ENCODE measurements at regions not wholly inside any gene's neighbourhood (a gene's known extent, or its start where the extent isn't known, plus 50 kb on each side); places are given as distances from the start of the nearest gene placed in this dataset.

- no peak for DNase-seq (ENCODE audit: low spot score)
Measured at GRCh38 chr9:108676355-108676754, 179.4 kb downstream of the ACTL7B start.

GRCh38 chr9:108675708-108676107 lies 180.1 kb downstream of the ACTL7B start:
- DNase-seq (ENCODE audit: low spot score), result no peak

DNA sequence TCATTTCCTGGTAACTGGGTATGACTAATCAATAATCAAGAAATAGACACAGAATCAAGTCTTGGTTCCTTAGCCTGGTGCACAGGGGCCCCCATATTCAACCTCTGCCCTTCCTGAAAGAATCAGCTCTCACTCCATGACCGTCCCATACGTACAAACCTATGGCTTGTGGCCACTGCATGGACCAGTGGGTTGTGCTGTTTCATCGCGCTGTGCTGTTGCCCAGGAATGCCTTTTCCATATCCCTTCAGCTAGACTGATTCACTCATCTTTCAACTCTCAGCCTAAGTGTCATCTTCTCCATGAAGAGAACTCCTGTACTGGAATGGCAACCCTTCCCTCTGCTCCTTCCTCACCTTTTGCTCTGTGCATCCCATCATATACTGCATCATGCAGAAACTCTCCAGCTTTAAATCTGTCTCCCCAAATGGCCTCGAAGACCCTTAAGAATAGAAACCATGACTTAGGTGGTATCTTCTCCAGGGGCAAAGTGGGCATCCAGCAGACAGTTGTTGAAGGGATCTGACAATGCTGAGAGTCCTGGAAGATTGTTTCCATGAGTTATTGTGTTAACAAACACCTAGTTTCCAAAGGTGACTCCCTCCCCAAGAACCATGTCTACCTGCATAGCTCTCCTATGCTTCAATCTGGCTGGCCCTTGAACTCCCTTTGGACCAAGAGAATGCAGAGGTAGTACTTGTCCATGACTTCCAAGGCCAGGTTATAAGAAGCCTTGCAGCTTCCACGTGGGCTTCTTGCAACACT lies 180.8 kb downstream of the ACTL7B start:
- DNase-seq (ENCODE audit: low spot score), result no peak

- DNase-seq (ENCODE audit: low spot score), result no peak
Measured at GRCh38 chr9:108673386-108673785, 182.4 kb downstream of the ACTL7B start.

- no peak for DNase-seq (ENCODE audit: low spot score)
Measured at GRCh38 chr9:108672475-108673190, 183.2 kb downstream of the ACTL7B start.

- no peak for DNase-seq (ENCODE audit: low spot score)
Measured at GRCh38 chr9:108671794-108672193, 184.0 kb downstream of the ACTL7B start.

DNA sequence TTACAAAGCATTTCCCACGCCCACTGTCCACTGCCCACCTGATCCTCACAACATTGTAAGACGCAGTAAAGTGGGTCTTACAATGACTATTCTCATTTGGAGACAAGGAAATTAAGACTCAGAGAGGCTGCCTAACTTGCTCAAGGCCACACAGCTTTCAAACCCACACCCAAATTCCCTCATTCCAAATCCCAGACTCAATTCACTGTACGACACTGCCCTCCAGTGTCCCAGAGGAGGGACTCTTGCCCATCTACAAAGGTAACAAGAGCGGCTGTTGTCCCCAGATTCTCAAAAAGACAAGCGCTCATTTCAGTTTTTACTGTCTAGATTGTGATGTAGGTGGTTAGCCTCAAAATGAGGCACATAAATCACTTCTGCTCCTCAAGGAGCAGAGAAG lies 184.6 kb downstream of the ACTL7B start:
- DNase-seq (ENCODE audit: low spot score), result no peak

DNA sequence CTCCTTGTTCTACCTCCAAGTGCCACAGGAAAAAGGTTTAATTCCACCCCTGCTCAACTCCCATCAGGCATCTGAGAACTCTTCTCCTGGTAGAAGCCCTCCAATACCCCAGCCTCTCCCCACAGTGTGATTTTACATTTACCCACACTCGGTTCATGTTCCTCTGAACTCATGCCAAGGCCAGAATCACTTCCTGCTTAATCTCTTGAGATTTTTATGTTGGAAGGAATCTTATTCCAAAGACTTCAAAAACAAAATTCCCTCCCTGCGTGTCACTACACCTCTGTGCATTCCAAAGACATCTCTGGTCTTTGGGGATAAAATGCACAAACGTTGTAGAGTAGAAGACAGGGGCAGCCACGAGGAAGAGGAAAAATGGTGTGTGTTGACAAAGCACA lies 186.8 kb downstream of the ACTL7B start:
- DNase-seq (ENCODE audit: low spot score), result no peak

GRCh38 chr9:108668191-108668937 lies 187.4 kb downstream of the ACTL7B start:
- no peak for DNase-seq (ENCODE audit: low spot score)

- no peak for DNase-seq (ENCODE audit: low spot score)
Measured at GRCh38 chr9:108666240-108666784, 189.5 kb downstream of the ACTL7B start.

- DNase-seq (ENCODE audit: low spot score), result no peak
Measured at GRCh38 chr9:108665521-108666239, 190.1 kb downstream of the ACTL7B start.

- DNase-seq (ENCODE audit: low spot score), result no peak
Measured at GRCh38 chr9:108664309-108665255, 191.2 kb downstream of the ACTL7B start.

GRCh38 chr9:108663422-108663821 lies 192.4 kb downstream of the ACTL7B start:
- DNase-seq (ENCODE audit: low spot score), result no peak

DNA sequence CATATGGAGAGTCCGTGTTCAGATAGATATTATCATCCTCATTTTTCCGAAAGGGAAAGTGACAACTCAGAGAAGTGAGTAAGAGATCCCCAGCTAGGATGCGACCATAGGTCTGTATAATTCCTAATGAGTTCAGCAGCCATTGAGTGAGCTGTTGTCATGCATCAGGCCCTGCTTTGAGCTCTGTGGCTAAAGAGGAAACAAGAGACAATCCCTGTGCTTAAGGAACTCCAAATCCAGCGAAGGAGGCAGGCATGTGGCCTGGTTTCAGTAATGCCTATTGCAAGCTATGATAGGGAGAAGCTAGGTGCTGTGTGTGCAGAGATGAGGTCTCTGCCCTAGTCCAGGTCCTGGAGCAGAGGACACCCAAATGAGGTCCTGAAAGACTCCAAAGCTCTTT lies 192.8 kb downstream of the ACTL7B start:
- no peak for DNase-seq (ENCODE audit: low spot score)

DNA sequence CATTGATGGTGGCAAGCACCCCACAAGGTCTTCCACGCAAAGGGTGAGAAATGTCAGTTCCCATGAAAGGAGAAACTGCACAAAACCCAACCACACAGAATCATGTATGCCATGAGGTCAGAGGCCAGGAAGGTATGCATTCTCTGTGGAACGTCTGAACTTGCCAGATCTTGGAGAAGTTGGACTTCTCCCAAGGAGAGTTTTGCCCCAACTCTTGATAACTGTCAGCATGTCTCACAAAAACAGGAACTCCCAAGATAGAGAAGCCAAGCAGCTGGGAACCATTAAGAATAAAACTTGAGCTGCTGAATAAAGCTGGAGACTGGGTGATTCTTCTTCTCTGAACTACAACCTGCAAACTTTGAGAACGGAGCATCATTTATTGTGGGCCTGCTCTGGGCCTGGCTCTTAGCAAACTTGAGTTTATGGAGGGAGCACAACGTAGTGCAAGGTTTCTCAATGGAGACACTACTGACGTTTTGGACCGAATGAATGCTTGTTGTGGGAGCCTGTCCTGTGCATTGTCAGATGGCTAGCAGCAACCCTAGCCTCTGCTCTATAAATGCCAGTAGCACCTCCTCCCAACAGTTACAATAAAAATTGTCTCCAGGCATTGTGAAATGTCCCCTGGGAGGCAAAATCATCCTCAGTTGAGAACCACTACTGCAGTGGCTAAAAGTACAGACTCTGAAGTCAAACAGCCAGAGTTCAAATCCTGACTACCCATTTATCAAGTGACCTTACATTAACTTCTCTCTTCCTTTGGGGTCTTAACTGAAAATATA lies 193.5 kb downstream of the ACTL7B start:
- DNase-seq (ENCODE audit: low spot score), result no peak

GRCh38 chr9:108656566-108656965 lies 199.2 kb downstream of the ACTL7B start:
- DNase-seq (ENCODE audit: low spot score), result no peak

DNA sequence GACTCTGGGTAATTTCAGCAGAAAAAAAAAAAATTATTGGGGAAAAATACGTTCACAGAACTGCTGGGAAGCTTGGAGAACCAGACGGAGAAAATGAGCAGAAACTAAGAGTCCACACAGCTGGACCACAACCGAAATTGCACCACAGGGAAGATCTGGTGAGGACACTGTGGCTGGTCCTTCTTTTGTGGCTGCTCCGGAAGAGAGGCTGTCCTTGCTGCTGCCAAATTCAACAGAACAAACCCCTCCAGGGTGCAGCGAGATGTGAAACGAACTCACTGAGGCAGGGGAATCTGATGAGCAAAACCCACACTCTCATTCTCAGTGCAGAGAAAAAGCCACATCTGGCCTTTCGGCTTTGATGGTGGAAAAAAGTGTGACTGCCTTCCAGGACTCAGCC lies 200.0 kb downstream of the ACTL7B start:
- no peak for DNase-seq (ENCODE audit: low spot score)

GRCh38 chr9:108654566-108654965 lies 201.2 kb downstream of the ACTL7B start:
- no peak for DNase-seq (ENCODE audit: low spot score)

DNA sequence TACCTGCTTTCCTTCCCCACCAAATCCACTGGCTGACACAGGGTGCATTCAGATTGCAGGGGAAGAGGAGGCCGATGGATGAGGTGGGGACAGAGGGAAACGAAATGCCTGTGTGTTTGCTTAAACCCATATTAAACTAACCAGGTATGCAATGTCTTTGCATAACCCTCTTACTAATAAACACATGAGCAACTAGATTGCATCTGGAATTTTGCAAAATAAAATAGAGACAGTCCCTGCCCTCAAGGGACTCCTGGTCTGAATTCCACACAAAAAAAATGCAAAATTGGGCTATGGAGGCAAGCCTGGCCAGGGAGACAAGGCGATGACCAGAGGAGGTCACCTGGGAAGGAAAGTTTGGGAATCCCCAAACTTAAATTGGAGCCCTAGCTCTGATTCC lies 202.9 kb downstream of the ACTL7B start:
- DNase-seq (ENCODE audit: low spot score), result no peak

- no peak for DNase-seq (ENCODE audit: low spot score)
Measured at GRCh38 chr9:108650826-108651225, 205.0 kb downstream of the ACTL7B start.
